ENCODE measurements at regions not wholly inside any gene's neighbourhood (a gene's known extent, or its start where the extent isn't known, plus 50 kb on each side); places are given as distances from the start of the nearest gene placed in this dataset.

DNA sequence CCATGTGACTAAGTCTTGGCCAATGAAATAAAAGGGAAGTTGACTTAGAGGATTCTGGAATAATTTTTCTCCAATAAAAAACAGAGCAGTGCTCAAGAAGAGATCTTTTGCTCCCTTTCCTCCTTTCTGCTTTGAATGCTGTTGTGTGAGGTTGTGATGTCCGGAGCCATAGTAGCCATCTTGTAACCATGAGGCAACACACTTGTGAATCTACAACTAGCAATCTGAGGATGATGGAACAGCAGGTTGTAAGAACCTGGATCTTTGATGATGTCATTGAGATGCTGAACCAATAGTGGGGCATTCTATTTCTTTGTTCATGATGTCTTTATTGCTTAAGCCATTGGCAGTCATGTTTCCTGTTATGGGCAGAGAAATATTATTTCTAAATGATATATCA, 230.0 kb upstream of the SRRM4 start:
- no peak for DNase-seq (ENCODE audit: low read depth, low spot score)

DNA sequence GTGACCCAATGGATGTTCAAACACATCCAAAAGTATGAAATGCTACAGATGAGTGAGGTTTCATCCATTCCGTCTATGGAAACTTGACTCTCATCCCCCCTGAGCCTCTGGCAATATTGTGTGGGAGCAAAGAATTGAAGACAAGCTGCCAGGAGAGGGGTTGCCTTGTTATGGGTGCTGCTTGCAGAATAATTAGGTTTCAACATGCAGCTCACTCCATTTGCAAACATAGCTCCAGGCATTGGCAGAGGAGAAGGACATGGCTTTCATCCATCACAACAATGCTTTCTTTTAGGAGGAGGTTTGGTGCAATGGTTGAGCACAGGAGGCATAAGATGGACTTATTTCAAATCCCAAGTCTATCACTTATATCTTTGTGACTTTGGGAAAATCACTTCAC, 220.7 kb upstream of the SRRM4 start:
- no peak for DNase-seq (ENCODE audit: low read depth, low spot score)

DNA sequence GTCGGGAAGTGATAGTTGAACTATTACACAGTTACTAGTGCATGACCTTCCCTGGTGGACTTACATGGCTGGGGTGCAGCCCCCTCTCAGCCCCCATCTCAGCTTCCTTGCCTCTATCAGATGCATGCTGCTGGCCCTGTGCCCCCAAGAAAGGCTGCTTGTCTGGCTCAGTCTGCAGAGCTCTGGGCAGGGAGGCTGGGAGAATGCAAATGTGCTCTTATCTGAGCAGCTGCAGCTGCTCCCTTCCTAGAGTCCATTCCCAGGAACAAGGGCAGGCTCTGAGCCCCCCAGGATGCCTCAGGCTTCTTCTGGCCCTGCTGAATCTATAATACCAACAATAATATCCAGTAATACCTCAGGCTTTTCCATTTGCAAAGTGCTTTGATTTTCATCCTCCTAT, 218.1 kb upstream of the SRRM4 start:
- DNase-seq (ENCODE audit: low read depth, low spot score) = no peak

DNA sequence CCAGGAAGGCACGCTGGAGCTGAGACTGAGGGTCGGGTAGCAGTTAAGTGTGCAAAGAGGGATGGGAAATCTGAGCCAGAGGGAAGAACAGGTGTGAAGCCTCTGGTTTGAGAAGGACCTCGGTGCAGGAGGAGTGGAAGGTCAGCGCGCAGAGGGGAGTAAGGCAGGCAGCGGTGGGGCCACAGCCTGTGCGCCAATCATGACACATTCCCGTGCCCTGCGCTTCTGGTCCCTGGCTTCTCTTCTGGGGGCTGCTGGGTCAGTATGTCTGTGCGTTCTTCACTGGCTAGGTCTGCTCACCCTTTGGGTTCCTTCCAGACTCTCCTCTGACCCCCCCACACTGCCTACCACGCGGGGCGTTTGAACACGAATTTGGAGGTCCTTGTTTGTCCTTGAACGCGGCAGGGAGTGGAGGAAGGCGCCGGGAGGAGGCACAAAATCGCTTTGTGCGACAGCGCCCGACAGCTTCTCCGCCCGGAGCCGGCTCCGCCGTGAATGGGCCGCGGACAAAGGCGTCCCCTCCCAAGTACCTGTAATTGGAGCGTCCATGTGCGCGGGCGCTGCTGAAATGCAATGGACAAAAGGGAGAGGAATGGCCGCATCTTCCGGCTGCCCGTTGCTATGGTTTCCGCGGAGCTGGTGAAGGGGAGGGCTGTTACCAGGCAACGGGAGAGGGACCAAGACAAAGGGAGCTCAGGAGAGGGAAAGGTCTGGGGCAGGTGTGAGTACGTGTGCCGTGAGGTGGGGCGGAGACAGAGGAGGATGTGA, 207.2 kb upstream of the SRRM4 start:
- DNase-seq (ENCODE audit: low read depth, low spot score) = peak; percentile 51

DNA sequence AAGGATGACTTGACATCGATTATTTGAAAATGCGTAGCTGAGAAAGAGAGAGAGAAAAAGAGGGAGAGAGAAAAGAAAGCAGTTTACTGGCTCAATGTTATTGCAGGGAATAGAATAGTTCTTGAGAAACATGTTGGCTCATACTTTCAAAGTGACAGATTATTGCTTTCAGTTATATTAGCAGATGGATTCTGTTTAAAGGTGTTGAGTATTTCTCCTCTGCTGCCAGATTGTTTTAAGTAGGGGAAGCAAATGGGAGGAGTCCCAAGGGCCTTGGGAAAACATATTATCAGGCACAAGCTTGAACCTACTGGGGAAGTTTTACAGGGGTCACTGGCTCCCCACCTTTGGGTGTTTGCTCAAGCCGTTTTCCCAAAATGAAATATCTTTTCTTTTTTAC, 203.8 kb upstream of the SRRM4 start:
- no peak for DNase-seq (ENCODE audit: low read depth, low spot score)

DNA sequence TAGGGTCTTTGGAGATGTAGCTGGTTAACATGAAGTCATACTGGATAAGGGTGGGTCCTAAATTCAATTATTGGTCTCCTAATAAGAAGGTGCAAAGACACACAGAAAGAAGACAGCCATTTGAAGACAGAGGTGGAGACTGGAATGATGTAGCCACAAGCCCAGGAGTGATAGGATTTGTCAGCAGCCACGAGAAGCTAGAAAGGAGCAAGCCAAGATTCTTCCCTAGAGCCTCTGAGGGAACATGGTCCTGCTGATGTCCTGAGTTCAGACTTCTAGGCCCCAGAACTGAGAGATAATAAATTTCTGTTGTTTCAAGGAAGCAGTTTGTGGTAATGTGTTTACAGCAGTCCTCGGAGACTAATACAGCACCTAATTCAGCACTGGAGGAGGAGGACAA, 203.3 kb upstream of the SRRM4 start:
- no peak for DNase-seq (ENCODE audit: low read depth, low spot score)

DNA sequence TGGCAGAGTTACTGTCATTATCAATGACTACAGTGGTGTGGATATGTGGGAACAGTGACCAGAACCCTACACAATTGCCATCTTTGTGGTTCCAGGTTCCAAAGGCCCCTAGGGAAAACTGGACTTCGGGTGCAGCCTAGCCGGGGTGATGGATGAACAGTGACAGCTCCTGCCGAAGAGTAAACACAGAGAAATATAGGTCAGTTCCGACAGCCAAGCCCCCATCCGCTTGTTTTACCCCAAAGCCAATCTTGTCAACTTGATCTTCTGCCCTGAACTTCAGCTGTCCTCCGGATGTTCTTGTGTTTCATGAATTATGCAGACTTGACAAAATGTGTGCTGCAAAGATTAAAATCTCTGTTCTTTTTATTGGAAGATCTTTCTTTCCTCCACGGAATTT, 200.4 kb upstream of the SRRM4 start:
- DNase-seq (ENCODE audit: low read depth, low spot score) = no peak

DNA sequence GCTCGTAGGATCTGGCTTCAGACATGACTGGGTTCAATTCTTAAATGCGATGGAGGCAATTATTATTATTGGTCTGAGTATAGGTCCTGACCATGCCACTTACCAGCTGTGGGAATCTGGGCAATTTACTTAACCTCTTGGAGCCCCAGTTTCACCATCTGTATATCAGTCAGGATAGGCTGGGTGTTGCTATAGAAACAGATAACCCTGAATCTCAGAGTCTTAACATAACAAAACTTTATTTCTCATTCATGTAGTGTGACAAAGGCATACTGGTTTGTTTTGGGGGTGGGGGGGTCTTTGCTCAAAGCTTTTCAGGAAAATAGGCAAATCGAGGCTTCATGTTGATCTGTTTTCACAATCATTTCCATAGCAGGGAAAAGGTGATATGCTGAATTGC, 199.6 kb upstream of the SRRM4 start:
- DNase-seq (ENCODE audit: low read depth, low spot score) = no peak

DNA sequence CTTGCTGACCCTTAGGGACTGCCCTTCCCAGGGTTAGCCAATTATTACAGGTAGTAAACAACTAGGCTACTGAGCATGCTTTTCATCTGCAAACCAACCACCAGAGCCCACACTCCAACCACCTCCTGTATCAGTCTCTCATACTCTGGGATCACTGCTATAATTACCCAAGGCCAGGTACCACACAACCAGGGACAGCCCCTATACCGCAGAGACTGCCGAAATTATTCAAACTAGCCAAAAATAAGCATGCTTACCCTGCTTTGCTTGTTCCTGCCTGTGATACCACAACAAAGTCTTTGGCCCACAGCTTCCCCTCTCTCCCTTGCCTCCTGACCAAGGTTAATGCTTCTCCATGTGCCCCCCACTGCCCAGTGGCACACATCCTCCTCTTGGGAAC, 197.6 kb upstream of the SRRM4 start:
- DNase-seq (ENCODE audit: low read depth, low spot score) = no peak

DNA sequence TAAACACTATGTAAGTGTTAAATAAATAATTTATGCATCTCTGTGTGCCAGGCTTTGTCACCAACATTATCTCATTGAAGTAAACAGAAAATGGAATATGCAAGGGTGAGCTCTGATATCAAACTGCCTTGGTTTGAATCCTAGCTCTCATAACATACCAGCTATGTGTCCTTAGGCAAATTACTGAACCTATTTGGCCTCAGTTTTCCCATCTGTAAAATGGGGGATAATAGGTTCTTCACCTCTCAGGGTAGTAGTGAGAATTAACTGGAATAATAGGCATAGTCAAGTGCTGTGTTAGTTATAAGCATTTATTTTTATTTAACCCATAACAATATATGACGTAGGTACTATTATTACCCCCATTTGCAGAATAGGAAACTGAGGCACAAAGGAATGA, 190.8 kb upstream of the SRRM4 start:
- no peak for DNase-seq (ENCODE audit: low read depth, low spot score)

DNA sequence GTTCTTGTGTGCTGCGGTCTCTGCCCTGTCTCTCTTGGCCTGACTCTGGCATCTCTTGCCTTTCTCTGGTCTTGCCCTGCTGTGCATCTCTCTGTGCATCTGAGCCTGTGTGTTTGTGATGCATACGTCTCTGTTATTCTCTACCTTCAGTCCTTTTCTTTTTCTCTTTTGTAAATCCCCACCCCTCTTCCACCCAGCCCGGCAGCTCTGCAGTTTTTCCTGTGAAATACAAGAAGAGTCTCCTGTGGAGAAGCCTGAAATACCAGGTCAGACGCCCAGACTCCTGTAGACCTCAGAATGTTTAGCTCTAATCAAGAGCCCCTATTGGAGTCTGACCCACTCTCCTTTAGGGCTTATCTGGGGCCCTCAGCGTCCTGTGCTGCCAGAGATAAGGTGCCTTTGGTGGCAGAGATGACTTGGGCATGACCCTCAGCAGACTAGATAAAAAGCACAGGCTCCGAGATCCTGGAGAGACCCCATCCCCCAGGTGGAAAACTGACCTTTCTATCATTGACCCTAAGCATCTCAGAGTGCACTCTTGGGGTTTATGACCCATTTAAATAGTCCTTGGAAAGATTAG, 167.5 kb upstream of the SRRM4 start:
- DNase-seq (ENCODE audit: low read depth, low spot score) = no peak

DNA sequence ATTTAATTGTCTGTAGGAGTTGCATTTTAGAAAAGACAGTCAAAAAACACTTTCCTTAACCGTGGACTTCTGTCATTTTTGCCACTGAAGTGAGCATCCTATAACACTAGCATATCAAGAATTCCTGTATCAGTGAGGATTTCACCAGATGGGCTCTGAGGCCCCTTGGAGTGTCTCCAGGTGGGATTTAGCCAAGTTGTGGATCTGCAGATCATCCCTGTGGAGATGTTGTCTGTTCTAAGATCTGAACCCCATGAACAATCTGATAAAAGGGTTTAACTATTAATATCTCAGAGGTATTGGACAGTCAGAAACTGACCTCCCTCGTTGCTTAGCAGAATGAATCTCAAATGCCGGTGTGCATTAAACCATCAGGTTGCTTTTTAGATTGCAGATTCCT, 165.0 kb upstream of the SRRM4 start:
- DNase-seq (ENCODE audit: low read depth, low spot score) = no peak

DNA sequence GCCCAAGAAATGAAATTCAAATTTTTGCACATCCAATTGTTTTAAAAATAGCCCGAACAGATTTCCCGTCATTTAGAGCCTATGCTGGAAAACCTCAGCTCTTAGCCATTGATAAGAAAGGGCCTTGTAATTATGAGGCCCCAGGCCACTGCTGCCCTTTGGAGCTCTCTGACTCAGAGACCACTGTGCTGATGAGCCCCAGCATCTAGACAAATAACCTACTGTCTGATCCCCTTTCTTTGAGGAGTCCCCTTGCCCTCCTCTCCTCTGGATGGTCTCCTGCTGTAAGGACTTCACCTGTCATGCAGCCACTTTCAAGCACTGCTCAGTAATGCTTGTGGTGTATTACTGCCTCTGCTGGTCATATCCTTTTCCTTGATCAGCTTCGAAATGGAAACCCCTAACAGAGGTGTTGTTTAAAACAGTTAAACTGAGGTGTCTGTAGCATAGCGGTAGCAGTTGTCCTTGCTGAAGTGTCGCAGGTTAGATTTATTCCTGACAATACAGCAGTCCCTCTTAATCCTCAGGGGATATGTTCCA, 159.9 kb upstream of the SRRM4 start:
- DNase-seq (ENCODE audit: low read depth, low spot score) = no peak

DNA sequence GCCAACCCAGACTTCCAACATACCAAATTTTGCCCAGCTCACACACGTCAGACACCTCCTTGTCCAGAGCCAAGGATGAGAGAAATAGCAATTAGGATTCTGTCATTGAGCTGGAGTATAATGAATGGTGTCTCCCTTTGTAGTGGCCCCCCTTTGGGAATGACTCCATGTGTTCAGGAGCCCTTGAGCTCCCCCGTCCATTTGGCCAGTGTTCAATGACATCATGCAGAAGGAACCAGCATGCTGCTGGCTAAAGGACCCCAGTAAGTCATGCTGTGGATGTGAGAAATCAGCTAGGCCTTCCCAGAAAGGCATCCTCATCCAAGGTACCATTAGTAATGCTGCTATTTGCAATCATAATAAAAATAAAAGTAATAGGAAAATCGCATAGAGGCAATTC, 158.8 kb upstream of the SRRM4 start:
- DNase-seq (ENCODE audit: low read depth, low spot score) = no peak

DNA sequence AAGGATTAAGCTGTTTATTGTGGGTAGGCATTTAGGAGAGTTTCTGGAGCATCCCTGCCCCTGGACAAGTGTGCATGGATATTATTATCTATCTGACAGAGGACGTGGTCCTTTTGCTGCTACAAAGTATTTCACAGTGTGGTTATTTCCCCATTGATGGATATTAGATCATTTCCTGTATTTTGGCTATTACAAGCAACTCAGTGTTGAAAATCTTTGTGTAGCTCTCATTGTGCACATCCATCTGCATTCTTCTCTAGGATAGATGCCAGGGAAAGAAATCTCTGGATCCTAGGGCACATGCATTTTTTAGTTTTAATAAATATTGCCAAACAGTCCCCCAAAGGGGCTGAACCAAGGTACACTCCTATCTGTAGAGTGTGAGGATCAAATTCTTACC, 154.3 kb upstream of the SRRM4 start:
- no peak for DNase-seq (ENCODE audit: low read depth, low spot score)

DNA sequence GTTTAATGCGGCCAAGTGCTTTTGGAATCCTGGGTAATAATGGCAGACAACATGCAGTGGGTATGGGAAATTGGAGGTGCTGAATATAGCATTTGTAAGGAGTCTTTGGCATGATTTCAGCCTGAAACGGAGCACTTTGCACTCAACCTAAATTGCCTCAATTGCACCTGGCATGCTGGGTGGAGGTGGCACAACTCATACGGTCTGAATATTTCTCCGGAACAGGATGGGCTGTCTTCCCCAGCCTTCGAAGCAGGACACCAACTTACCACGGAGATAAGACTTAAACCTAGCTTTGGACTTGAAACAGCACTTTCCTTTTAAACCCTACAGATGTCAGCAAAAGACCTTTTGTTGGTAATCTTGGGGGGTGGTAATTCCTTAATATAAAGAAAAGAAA, 153.7 kb upstream of the SRRM4 start:
- DNase-seq (ENCODE audit: low read depth, low spot score) = no peak

DNA sequence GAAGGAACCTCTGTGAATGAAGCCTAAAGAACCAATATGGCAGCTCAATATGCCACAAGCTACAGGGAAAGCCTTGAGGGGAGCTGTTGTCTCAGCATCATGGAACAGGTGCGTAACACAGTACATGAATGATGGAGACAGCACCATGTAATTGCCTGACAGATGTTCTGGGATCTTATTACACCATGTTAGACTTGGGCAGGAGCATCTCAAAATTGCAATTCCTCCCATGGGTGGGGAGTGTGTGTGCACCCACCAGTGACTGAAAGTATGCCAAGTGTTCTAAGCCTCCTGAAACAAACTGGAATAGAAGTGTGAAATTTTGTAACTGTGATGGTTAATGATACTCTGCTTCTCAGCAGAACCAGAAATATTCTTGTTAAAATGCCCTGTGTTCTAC, 151.0 kb upstream of the SRRM4 start:
- no peak for DNase-seq (ENCODE audit: low read depth, low spot score)

DNA sequence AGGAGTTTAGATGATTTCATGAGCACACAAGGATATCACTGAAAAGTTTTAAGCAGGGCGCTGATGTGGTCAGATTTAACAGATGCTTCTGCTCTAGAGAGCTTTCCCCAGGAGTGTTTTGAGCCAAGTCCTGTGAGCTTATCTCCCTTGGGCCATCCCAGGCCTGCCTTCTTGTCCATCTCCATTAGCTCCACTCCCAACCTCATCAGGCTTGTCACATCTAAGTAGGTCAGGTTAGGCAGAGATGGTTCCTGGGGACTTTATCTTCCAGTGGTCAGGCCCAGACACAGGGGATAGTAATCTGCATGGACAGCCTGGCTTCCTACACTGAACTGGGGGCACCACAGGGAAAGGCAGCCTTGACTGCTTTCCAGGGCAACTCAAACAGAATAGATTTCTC, 145.4 kb upstream of the SRRM4 start:
- DNase-seq (ENCODE audit: low read depth, low spot score) = no peak

DNA sequence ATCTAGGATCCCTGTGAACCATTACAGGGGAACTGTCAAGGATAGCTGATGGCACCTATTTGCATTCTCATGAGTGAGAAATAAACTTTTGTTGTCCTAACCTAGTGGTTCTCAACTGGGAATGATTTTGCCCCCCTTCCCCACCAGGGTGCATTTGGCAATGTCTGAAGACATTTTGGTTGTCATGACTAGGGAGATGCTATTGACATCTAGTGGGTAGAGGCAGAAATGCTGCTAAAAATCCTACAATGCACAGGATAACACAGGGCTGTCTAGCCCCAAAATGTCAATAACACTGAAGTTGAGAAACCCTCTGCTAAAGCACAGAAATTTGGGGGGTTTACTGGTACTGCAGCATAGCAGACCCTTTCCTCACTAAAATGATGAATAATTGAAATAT, 140.9 kb upstream of the SRRM4 start:
- no peak for DNase-seq (ENCODE audit: low read depth, low spot score)

DNA sequence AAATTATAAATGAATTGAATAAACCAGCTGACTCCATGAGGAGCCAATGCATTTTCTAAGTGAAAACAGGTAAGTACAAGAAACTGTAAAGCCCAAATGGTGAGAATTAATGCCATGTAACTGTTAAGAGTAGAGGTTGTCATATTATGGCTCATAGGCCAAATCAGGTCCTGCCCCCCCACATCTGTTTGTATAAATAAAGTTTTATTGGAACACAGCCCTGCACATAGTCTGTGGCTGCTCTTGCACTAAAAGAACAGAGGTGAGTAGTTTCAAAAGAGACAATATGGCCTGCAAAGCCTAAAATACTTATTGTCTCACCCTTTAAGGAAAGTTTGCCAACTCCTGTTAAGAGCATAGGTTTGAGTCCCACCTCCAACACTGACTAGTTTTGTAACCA, 140.5 kb upstream of the SRRM4 start:
- no peak for DNase-seq (ENCODE audit: low read depth, low spot score)

DNA sequence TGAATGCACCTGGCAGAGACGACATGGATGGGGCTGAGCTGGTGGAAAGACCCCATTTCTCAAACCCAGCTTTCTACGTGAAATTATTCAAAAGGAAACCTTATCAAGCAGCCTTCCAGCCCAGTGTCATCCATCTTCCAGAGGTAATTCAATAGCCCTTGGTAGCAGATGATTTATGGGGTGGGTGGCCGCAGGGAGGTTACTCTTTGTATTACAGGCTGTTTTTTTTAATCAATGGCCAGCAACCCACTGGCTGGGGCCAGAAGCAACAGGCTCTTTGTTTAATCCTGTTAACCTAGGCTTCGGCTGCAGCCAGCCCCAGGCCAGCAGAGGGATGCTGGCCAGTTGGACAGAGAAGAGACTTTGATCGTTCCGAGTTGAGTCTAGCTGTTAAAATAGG, 139.8 kb upstream of the SRRM4 start:
- no peak for DNase-seq (ENCODE audit: low read depth, low spot score)

DNA sequence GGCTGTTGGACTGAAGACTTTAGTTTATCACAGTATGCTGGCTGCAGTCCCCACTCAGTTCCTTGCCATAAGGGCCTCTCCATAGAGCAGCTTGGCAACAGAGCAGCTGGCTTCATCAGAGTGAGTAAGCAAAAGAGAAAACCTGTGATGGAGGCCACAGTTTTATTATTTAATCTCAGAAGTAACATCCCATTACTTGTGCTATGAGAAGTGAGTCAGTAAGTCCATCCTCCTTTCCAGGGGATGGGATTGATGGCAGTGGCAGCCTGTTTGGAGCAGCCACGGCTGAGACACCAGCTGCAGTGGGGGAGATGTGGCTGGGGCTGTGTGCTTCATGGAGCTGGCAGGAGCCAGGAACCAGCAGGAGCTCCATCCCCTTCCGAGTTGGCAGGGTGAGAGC, 138.5 kb upstream of the SRRM4 start:
- no peak for DNase-seq (ENCODE audit: low read depth, low spot score)

DNA sequence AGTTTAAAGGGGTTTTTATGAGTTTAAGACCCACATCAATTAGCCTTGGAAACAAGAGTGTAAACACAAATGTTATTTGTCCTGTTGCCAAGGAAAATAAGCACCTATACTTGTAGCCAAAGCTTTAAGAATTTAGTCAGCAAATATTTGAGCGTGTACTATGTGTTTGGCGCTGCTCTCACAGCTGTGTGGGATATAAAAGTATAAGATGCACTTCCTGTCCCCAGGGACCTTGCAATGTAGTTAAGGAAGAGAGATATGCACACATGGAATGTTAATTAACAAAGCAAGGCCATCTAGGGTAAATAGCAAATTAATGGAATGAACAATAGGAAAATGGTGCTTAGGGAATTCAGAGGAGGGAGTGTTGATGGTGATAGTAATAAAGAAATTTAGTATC, 134.9 kb upstream of the SRRM4 start:
- no peak for DNase-seq (ENCODE audit: low read depth, low spot score)
